GM21367 (cell line): ENCODE measurements at regions not wholly inside any gene's neighbourhood (a gene's known extent, or its start where the extent isn't known, plus 50 kb on each side); places are given as distances from the start of the nearest gene placed in this dataset.
"Not testable (repeated sequence)": the region's sequence is repeated elsewhere in the genome, so short reads cannot be mapped to it uniquely, and the experiment has no call there.

Experiments used
- ATAC-seq: cut with Tn5 transposase; IDR thresholded peaks from one replicate; pipeline ENCODE4 v1.9.1; 2021; ENCODE audit not compliant: unreplicated experiment

- no peak for ATAC-seq
These were observed 338.0 kb downstream of the TEX29 start for GRCh38 chr13:111658145-111659100.

DNA sequence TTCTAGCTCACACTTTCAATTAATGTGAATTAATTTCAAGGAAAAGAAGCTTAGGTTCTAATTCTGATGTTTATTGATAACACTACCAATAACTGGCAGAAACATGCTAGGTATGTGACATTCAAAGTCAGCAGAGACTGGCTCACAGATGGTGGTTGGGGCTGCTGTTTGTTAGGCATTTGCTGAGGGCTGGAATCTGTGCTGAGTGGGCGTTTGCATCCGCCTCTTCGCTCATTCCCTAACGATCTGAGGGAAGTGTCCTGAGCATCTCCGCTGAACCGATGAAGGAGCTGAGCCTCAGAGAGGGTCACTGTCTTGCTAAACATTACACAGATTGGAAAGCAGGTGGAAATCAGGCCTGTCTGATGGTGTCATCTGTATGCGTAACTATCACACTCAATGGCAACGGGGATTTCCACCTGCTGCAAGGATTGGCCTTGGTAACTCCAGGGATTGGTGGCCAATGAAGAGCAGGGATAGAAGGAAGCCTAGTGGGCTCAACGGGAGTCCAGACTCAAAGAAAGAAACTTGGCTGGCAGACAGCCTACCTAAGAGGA is 338.9 kb downstream of the TEX29 start:
- no peak for ATAC-seq

- ATAC-seq = no peak
These were observed 339.4 kb downstream of the TEX29 start for GRCh38 chr13:111659842-111660241.

DNA sequence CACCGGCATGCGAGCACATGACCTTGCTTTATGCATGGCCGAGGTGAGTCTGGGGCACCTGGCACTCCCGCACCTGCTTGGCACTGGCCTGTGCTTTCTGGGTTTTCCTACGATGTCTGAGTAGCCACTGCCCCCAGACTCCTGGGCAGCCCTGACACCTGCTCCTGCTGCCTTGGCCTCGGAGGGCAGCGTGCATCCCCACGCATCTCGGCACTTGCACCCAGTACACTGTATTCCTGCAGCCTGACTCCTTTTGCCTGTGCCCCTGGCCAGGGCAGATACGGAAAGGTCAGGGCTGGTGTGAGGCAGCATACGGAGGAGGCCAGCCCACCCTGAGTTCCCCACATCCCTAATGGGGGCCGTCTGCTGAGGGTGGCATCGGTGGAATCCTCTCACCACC is 340.6 kb downstream of the TEX29 start:
- ATAC-seq = no peak

- no peak for ATAC-seq
These were observed 341.3 kb downstream of the TEX29 start for GRCh38 chr13:111661776-111662175.

DNA sequence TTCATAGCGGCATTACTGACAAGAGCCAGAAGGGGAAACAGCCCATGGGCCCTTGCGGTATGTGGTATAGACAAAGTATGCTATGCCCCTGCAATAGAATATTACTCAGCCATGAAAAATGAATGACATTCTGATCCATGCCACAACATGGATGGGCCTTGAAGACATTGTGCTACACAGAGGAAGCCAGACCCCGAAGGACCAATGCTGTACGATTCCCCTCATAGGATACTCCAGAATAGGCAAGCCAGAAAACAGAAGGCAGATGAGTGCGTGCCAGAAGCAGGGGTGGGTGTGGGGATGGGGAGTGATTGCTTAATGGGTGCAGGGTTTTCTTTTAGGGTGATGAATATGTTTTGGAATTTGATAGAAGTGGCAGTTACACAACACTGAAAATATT is 342.0 kb downstream of the TEX29 start:
- no peak for ATAC-seq

DNA sequence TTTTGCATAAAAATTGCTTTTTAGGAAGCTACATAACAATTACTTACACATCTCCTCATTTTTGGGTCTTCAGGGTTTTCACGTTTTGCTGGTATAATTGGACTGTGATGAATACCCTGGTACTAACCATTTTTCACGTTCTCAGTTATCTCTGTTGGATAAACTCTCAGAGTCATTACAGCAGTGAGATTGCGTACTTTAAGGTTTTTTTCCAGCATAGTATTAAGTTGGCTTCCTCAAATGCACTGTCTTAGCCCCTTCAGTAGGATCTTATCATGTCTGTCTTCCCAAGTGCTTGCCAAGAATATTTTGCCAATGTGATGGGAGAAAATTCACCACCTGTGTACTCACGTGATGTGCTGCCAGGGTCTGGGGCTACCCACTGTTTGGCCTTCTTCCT is 342.5 kb downstream of the TEX29 start:
- no peak for ATAC-seq

DNA sequence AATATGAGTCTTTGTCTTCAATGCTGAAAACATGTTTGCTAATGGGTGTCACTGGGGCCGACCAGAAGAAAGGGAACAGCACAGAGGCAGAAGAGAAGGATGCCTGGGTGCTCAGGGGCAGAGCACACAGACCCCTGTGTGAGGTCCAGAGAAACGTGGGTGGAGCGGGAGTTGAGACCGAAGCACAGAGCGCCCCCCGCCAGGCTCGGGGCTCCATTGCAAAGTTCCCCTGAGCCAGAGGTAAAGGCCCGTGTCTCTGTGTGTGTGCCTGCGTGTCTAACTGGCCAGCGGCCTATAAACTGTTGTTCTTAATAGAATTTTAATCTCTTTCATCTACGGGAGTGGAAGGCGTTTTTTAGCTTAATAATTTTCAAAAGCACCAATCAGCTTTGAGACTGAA is 343.1 kb downstream of the TEX29 start:
- no peak for ATAC-seq

- no peak for ATAC-seq
These were observed 343.5 kb downstream of the TEX29 start for GRCh38 chr13:111663953-111664421.

DNA sequence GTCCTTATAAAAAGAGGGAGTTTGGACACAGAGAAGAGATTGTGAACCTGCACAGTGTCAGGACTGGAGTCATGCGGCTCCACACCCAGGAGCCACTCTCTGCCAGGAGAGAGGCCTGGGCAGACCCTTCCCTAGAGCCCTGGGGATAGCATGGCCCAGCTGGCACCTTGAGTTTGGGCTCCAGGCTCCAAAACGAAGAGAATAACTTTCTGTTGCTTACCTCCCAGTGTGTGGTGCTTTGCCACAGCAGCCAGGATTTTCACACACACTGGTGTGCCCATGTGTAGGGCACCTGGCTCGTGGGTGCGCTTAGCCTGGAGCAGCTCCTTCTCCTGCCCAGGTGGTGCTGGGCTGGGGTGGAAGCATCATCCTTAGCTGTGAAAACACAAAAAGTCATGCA is 344.3 kb downstream of the TEX29 start:
- no peak for ATAC-seq

- no peak for ATAC-seq
These were observed 345.3 kb downstream of the TEX29 start for GRCh38 chr13:111665691-111666095.

- no peak for ATAC-seq
These were observed 345.8 kb downstream of the TEX29 start for GRCh38 chr13:111666164-111666776.

DNA sequence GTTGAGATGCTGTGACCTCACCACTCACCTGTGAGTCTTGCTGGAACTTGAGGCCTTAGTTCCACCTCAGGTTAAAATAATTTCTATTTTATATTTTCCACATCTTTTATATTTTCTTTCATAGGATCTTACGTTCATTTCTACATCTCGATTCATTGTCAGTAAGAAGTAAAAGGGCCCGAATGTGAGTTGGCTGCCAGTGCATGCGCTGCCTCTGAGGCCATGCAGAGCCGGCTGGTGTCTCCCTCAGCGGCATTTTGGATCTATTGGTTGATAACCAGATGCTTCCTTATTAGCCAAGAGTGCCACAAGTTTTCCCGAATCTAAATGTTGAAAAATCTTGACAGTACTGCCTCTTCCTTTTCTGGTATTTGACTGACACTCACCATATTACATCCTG is 347.3 kb downstream of the TEX29 start:
- ATAC-seq = no peak

- no peak for ATAC-seq
These were observed 348.0 kb downstream of the TEX29 start for GRCh38 chr13:111668451-111668850.

- not testable (repeated sequence) for ATAC-seq
These were observed 351.8 kb downstream of the TEX29 start for GRCh38 chr13:111672198-111672597.

DNA sequence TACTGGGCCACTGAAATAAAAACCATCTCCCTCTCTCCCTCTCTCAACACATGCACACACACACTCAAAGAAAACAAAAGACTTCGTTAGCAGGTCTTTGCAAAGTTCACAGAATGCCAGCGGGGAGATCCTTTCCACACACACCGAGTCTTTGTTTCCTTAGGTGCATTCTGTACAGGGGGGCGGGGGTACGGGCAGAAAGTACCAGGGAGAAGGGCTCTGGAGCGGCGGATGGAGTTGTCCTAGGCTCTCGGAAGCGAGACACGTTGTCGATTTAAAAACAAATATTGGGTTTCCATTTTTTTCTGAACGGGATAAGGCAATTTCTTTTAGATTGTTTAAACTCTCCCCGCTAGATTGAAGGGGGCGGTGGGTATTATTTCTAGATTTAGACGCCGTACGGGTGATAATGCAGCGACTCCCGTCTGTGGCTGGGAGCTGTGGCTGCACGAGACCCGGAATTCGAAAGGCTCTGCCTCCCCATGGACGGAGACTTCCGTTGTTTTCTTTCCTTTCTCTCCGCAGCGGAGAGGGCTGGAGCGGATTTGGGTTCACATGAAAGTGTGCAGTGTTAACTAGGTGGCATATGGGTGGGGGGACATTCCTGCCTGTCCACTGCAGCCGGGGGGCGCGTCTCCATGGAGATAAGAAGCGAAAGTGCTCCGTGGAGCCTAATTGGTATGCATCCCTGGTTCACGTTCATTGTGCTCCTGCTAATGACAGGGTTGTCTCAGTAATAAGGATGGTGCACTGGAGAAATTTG is 357.9 kb downstream of the TEX29 start:
- ATAC-seq = not testable (repeated sequence)

DNA sequence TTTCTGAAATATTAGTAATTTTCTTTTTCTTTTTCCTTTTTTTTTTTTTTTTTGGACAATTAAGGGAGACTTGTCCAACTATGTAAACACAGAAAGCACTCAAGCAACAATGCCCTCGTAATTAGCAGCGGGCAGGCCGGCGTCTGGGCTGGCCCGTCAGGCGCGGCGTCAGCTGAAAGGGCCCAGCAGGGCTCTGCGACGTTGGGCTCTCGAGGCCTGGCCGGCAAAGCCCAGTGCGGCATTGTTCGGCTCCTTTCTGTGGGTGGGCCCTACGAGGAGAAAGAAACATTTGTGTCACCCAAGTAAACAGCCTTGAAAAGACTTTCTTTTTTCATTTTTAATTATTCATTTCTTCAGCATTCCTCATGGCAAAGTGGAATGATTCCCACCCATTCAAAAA is 359.2 kb downstream of the TEX29 start:
- ATAC-seq = not testable (repeated sequence)

- ATAC-seq = not testable (repeated sequence)
These were observed 359.7 kb downstream of the TEX29 start for GRCh38 chr13:111680100-111680499.

DNA sequence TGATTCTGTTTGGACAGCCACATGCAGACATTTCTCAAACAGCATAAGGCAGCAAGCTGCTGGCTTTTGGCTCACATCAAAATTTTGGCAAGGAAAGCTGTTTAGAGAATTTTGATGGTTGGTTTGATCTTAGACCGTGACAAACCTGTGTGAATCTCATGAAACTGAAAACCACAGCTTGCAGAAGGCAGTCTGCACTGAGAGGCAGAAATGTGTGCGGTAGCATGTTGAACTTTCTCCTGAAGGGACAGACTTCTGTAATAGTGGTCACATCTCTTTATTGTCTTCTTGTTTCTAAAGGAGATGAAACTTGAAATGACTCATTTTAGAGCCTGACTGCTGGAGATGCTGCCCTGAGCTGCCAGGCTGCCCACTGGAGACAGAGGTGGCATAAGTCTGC is 371.6 kb downstream of the TEX29 start:
- ATAC-seq = not testable (repeated sequence)

DNA sequence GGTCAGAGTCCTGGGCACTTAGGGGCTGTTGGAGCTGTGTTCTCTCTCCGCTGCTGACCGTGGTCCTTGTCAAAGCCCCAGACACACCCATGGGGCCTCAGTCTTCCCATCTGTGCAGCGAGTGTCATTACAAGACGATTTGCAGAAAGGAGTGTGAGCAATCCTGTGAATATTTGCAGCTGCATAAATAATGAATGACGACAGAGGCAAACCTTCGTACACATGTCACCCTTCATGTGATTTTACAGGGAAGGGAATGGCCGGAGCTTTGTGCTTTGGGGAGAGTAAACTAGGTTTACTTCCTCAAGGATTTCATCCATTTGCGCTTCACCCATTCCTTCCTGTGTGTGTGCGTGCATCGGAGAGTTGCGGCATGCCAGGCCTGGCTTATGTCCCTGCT is 370.8 kb upstream of the SOX1 start:
- ATAC-seq = not testable (repeated sequence)

GRCh38 chr13:111702059-111702458 is 364.9 kb upstream of the SOX1 start:
- ATAC-seq = not testable (repeated sequence)
